ENCODE measurements at regions not wholly inside any gene's neighbourhood (a gene's known extent, or its start where the extent isn't known, plus 50 kb on each side); places are given as distances from the start of the nearest gene placed in this dataset.

DNA sequence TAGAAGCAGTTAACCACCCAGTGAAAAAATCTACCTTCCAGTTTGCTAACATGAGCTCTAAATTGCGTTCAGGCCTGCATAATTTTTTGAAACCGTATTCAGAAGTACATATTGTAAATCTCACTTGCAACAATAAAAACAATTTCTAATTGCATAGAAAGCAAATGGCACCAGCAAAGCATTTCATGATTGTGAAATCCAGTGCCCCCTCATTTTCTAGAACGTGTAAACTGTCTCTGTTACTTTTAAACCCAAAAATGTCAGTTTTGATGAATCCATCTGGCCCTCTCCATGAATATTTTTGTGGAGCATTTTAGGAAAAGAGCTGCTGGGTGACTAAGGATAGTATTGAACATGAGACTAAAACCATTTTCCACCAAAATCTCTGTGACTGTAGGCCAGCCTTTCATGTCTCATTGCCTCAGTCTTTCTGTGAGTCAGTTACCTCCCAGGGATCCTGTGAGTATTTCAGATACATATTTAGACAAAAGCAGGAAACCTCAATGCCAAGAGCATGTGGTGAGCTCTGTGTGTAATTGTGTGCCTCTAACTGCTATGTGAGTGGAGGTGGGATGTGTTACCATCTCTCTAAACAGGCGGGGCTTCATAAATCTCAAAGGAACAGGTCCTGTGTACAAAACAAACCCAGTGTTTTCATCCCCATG, 477.8 kb upstream of the DCC start:
- no peak for DNase-seq

DNA sequence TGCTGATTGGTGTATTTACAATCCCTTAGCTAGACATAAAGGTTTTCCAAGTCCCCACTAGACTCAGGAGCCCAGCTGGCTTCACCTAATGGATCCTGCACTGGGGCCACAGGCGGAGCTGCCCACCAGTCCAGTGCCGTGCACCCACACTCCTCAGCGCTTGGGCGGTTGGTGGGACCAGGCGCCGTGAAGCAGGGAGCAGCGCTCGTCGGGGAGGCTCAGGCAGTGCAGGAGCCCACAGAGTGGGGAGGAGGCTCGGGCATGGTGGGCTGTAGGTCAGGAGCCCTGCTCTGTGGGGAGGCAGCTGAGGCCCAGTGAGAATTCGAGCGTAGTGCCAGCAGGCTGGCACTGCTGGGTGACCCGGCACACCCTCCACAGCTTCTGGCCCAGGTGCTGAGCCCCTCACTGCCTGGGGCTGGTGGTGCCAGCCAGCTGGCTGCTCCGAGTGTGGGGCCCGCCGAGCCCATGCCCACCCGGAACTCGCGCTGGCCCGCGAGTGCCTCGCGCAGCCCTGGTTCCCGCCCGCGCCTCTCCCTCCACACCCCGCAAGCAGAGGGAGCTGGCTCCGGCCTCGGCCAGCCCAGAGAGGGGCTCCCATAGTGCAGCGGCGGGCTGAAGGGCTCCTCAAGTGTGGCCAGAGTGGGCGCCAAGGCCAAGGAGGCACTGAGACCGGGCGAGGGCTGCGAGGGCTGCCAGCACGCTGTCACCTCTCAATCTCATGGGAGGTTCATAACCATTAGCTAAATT, 475.6 kb upstream of the DCC start:
- no peak for DNase-seq

DNA sequence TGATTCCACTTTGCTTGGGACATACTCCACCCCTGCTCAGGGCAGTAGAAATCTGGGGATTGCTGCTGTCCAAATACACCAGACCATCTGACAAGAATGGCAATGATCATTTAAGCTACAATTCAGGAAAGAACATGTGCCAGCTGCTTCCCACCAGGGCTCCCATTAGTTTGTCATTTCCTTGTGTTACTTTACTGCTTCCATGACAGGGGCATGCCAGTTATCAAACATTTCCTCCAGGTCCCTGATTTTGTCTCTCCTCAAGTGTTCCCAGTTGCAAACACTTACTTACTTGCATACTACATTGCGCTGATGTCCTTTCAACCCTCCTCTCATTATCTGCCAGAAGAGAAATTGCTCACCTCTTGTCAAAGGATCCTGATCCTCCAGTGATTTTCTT, 474.5 kb upstream of the DCC start:
- DNase-seq = no peak

DNA sequence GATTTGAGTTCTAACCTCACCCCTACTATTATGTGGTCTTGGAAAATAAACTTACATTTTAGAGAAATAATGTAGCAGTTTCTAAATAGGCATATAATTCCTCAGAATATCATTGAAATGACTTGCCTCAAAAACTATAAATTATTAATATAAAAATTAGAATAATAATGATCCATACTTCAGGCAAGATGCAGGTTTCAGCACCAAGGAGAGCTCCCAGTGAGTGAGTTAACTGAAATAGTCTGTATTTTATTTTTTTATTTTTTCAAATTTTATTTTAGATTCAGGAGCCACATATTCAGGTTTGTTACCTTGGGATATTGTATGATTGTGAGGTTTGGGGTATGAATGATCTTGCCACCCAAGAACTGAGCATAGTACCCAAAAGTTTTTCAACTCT, 472.2 kb upstream of the DCC start:
- no peak for DNase-seq

DNA sequence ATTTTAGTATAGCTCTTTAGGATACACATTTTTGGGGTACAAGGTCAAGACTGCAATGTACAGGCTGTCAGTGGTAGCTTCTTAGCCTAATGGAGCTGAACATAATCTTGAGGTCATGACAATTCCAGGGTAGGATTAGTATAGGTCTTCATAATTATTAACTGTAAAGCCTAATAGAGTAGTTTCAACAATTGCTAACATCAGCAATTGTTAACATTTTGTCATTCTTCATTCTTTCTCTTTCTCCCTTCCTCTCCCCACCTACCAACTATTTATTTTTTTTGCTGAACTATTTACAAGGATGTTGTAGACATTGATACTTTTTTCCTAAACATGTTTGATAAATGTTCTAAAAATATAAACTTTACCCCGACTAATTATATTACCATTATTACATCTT, 461.3 kb upstream of the DCC start:
- DNase-seq = no peak

DNA sequence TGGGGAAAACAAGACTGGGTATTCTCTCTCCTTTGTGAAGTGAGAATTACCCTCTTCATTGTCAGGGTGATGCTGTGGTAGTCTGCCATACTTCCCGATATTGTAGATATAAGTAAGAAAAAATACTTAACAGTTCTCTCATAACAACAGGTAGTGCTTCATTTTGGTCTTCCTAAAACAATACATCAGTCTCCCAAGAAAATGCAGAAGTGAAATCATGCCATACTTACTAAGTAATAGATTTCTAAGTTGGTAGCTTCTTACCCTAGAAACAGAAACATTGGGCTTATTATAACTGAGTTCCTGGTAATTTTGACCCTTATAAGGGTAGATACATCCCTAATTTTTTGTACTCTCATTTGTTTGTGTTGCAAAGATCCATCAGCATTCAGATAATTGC, 460.7 kb upstream of the DCC start:
- DNase-seq = no peak

DNA sequence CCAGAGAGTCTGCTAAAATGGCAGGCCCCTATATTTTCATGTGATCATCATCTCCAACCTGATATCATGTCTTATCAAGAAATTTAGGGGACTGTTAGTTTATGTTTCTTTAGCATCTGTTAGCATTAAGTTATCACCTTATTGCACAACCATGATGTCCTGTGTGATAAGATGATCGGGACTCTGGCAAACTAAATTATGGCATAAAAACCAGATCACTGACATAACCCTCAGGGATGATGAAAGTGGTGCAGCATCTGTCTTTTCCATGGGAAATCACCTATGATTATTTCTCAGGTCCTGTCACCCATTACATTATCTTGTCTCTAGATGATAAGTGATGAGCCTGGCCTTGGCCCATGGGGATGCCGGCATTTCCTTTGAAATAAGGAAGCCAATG, 458.6 kb upstream of the DCC start:
- no peak for DNase-seq

DNA sequence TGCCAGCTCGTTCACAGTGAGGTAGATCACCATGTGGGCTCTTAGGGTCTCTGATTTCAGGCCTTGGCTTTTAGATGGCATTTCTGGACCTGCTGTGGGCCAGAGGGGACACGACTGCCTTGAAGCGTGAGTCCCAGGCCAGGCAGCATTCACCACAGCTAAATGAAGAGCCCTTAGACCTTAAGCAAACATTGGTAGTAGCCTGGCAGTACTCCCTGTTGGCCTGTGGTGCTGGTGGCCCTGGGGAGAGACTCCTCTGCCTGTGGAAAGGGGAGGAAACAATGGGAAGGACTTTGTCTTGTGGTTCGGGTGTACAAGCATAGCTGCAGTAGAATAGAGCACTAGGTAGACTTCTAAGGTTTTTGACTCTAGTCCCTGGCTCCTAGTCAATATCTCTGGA, 456.0 kb upstream of the DCC start:
- no peak for DNase-seq

DNA sequence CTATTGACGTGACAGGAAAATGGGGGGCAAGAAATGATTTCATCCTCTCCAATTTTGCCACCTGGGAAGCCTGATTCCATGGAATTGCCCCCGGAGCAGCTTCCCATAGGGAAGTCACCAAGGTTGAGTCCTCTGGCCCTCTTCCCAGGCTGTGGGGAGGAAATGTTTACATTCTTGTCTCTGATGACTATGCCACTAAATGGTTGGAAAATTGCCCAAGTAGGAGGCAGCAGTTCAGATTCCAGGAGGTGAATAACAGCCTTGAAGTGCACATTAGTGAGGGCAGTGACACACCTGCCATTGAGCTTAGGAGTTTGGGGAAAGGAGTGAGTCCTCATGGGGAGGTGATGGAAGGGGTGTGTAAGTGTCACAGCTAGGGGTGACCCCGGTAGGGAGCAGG, 449.2 kb upstream of the DCC start:
- no peak for DNase-seq

DNA sequence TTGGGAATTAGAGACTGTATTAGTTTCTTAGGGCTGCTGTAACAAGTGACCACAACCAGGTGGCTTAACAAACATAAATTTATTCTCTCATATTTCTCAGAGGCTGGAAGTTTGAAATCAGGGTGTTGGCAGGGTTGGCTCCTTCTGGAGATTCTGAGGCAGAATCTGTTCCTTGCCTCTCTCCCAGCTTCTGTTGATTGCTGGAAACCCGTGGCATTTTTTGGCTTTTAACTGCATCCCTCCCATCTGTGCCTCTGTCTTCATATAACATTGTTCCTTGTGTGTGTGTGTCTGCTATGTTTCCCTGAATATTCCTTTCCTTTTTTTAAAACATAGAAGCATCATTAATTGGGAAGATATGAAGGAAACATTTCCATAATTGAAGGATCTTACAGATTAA, 448.1 kb upstream of the DCC start:
- DNase-seq = no peak

DNA sequence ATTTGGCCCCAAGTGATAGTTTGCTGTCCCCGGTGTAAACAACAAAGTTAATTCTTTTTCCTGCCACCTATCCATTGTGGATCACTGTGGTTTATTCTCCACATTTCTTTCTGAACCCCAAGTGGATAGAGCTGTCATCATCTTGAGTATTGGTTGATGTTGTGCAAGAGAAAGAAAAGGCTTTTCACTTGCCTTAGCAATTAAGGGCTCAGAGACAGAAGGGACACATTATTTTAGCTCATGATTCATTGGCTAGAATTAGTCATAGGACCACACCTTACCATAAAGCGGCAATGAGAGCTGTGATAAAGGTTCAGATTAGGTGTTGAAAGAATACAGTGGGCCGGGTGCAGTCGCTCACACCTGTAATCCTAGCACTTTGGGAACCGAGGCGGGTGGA, 442.1 kb upstream of the DCC start:
- no peak for DNase-seq

DNA sequence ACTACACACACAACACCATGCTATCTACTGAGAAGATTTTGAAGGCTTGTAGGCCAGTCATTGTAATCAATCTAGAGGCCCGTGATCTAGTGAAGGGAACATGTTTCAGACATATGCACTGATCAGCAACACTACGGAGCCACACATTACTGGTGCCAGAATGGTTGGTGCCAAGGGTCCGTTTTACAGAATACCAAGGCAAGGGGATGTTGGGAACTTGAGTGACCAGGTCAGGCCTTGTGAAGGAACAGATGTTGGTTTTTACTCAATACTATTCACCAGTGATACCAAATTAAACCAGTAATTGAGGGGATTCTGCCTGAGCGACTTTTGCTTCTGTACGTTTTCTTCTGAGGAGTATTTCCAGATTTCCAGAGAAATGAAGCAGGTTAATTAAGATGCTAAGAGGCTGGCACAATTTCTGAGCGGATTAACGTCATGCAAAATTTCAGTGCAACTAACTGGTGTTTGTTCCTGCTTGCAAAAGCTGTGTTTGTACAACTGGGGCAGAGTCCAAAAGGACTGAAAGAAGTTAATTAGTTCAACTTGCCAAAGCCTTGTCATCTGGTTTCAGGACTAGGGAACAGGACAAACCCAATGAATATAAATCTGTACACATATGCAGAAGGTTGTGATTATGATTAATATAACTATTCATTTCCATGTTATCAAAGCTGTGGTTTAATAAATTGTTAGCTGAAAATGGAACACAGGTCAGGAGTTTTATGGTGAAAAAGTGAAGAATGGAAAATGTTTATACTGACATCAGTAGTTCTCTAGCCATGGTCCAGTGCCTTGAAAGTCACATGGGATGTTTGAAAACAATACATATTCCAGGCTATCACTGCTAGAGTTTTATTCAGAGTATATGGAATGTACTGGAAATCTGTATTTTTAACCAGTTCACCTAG, 432.1 kb upstream of the DCC start:
- no peak for DNase-seq

DNA sequence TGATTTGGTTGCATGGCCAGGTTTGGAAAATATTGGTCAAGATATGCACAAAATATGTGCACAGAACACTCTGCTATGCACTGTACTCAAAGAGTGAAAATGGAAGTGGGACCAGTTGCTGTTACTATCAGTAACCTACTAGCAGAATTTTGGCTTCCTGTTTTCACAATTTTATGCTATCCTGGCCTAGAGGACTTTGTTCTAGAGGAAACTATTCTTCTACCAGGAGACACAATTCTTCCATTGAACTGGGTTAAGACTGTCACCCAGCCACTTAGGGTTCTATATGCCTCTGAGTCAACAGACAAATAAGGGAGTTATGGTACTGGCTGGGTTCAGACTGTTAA, 431.4 kb upstream of the DCC start:
- DNase-seq = no peak

DNA sequence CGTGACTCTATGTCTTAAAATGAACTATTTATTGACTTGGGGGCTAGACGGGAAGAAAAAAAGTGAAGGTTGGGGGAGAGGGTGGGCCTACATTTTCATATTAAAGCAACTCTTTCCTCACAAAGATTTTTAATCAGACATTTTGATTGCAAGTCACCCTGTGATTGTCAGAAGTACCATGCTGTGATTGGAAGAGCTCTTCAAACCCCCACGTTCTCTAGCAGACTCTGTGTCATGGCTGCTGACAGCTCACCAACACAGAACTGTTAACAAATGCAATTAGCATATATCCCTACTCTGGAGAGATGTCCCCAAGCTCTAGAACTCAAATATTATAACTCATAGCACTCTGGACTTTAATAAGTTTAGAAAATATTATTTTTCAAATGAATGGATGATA, 428.4 kb upstream of the DCC start:
- no peak for DNase-seq

DNA sequence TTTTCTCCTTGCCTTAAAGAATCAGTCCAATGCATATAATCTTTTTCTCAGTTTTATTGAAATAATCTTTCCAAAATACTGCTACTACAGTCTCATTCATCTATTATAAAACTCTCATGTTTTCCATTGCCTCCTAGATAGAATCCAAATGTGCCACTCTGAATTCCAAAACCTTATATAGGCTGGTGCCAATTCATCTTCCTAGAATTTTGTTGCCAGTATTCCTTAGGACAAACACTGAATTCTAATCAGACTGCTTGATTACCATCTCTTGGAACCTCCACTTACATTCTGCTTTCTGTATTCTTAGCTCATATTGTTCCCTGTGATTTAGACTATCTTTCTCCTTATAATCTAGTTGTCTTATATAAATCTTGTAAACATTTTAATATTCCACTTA, 427.6 kb upstream of the DCC start:
- DNase-seq = no peak

DNA sequence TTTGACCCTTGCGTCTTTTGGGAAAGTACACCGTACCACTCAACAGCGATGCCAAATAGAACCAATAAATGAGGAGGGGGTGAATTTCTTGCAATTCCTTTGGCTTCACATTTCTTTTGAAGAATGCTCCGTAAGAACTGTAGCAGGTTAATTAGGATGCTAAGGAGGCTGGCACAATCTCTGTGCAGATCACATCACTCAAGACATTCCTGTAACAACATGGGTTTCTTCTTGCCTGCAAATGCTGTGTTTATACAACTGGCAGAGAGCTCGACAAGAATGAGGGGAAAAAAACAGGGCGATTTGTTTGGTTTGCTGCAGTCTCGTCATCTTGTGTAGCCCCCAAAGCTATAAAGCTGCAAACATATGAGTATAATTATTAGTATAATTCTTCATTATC, 424.8 kb upstream of the DCC start:
- no peak for DNase-seq

DNA sequence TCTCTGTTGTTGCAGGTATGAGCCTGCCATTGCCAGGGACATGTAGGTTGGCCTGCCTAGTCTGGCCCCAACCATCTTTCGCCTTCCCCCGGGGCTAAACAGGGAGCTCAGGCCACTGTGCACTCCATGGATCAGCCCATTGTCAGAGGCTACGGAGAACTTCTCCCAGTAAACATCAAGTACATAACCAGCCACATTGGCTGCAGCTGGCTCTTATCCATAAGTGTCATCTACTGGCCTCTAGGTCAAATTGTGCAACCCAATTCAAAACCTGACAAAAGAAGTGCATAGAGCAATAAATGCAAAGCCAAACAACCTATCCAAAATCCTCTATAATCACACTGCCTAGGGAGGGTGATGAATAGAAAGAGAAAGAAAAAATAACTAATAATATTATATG, 418.1 kb upstream of the DCC start:
- DNase-seq = no peak

DNA sequence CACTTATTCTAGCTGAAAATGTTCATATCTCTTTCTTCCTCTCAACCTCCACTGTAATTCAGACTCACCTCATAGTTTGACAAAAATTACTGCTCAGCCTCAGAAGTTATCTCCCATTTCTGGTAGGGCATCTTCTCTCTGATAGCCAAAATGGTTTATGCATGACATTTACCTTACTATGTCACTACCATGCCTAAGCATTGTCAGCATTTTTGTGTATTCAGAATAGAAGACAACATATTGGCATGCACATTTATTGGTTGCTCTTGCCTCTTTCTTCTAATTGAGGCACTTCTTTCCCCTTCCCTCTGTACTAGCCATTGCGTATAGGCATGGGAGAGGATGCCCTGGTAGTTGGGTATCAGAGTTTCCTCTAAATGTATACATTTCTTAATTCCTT, 406.1 kb upstream of the DCC start:
- DNase-seq = no peak

DNA sequence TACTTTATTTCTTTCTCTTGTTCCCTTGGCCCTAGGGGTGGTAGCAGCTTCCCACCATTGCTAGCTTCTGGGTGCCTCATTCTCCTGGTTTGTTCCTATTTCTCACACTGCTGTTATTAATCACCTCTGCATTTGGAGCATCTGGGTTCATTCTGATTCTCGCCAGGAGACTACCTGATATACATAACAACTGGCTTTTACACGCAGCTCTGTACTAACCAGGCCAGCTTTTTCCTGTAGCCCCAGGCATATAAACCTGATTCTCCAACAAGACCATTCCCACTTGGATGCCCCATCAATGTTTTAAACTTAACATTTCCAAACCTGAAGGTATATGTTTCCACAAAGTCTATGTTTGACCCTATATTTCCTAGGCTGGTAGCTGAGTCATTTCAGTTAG, 403.9 kb upstream of the DCC start:
- DNase-seq = no peak

DNA sequence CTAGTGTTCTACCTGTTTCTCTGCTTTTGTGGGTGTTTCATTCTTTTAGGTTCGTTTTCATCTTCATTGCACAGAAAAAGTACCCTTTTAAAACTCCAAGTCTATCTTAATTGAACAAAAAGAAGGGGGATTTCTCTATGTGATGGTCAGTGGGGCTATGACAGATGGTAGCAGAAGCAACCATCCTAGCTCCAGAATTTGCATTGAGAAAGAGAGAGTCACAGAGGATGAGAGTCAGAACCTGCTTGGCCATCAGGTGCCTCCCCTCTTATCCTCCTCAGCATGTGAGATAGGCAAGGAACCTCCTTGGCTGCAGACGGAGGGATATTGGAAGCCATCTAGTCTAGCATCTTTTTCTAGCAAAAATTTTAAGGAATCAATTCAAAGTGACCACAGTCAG, 398.0 kb upstream of the DCC start:
- DNase-seq = no peak

DNA sequence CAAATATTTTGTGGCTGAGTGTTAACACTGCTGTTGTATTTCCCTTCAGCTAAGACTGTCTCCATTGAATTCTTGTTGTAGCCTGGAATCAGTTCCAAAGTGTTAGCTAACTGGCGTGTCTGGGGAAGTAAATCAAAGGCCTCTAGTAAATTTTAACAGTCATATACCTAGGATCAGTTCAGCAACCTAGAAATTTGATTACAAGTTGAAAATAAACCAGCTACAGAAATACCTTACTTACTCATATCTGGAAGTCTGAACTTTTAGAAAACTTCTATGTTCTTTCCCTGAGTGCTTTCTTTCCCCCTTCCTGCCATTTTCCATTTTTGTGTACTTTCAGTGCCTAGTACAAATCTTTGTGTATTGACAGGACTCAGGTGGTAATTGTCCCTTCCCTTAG, 396.7 kb upstream of the DCC start:
- no peak for DNase-seq

DNA sequence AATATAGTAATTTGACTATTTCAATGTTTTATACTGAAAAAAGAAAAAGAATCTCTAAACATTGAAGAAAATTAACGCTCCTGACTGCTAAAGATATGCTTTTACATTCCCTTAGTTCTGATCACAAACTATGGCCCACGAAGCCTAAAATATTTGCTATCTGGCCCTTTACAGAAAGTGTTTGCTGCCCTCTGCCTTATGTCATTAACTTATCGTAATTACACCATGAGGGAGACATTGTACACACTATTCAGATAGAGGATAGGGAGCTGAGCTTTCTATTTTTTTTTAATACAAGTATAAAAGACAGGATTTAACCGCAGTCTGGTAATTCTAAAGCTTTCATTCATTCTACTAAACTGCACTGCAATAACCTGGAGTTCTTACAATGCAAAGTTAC, 393.1 kb upstream of the DCC start:
- no peak for DNase-seq

DNA sequence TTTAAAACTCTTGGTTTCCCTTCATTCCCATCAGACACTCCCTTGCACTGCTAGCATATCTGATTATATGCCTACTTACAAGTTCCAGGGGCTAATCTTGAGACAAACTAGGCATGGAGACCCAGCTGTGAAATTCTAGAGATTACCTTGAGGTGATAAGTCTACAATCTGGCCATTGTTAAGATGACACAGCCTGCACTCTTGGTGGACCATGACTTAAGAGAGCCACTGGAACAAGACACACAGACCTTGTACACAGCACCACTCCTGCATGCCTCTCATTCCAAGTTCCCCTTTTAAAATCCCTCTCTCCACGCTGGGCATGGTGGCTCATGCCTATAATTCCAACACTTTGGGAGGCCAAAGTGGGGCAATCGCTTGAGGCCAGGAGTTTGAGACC, 387.2 kb upstream of the DCC start:
- no peak for DNase-seq

DNA sequence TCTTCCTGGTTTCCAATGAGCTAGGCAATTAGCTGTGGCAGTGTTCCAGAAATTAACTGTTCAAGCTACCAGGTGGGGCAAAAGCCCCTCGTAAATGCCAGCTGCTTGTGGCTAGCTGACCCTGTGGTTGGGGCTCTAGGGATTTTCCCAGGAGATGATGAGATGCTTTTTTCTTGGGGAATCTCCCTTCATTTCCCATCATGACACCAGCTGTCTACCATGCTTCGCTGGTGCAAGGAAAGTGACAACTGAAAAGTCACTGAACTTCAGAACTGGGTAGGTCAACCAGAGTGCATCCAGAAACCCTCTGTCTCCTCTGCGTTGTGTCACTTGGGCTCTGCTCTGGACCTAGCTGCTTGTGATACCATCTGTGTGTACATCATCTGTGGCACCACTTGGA, 386.5 kb upstream of the DCC start:
- DNase-seq = no peak
